Right lobe of liver (tissue), 4 donors: ENCODE measurements at regions not wholly inside any gene's neighbourhood (a gene's known extent, or its start where the extent isn't known, plus 50 kb on each side); places are given as distances from the start of the nearest gene placed in this dataset.

Experiments used
- POLR2A ChIP-seq: fragments of 450-650 bp; IDR thresholded peaks from one replicate; pipeline ENCODE4 v1.6.1; 2017; ENCODE audit warnings: antibody characterized with exemption, mild to moderate bottlenecking
- TF ChIP-seq, protein P1 (sequence below), 4 donors: fragments of 200-600 bp in 3 of 4; fragments of 450-650 bp in 1 of 4; IDR thresholded peaks; one replicate each; pipeline versions ENCODE4 v1.5.1 to v1.8.0; 2016 to 2022; ENCODE audit warnings: antibody characterized with exemption in 4 of 4, mild to moderate bottlenecking in 2 of 4
- donor health status: DM: no; HTN: no; CAD: no.
- donor health status: DM: no; HTN: no; CAD: no.
- donor health status: DM: no; HTN: yes; CAD: no.

DNA sequence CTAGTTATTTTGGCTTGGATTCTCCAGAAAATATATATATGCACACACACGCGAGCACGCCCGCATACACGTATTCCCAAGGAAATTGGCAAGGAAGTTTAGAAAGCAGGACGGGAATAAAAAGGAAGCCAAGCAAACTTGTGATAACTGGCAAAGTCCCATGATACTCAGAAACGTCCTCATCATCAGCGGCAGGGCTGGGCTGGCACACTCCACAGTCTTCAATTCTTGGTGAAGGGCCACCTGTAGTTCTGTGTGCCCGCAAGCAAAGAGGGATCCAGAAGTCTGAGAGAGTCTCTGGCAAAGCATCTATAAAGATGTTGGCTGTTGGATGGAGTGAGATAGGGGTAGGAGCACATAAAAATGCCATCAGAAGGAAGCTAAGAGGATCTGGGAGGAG lies 289.3 kb upstream of the CTNND2 start:
- TF ChIP-seq POLR2A, result no peak
- TF ChIP-seq, protein P1, sequence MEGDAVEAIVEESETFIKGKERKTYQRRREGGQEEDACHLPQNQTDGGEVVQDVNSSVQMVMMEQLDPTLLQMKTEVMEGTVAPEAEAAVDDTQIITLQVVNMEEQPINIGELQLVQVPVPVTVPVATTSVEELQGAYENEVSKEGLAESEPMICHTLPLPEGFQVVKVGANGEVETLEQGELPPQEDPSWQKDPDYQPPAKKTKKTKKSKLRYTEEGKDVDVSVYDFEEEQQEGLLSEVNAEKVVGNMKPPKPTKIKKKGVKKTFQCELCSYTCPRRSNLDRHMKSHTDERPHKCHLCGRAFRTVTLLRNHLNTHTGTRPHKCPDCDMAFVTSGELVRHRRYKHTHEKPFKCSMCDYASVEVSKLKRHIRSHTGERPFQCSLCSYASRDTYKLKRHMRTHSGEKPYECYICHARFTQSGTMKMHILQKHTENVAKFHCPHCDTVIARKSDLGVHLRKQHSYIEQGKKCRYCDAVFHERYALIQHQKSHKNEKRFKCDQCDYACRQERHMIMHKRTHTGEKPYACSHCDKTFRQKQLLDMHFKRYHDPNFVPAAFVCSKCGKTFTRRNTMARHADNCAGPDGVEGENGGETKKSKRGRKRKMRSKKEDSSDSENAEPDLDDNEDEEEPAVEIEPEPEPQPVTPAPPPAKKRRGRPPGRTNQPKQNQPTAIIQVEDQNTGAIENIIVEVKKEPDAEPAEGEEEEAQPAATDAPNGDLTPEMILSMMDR (IDR thresholded peaks at IDR 0.05), result no peak
